HCT116 (cell line): ENCODE measurements at regions not wholly inside any gene's neighbourhood (a gene's known extent, or its start where the extent isn't known, plus 50 kb on each side); places are given as distances from the start of the nearest gene placed in this dataset.

Source experiments
- CTCF ChIP-seq, 3 experiments: fragments of 200-600 bp in 1 of 3; sonication (generic) in 1 of 3; IDR thresholded peaks in 2 of 3; conservative IDR thresholded peaks in 1 of 3; 2 replicates each; pipeline ENCODE4 v1.5.1; 2012 to 2017; ENCODE audit warnings: low read depth in 2 of 3, low read length in 2 of 3, antibody characterized with exemption in 1 of 3, borderline replicate concordance in 1 of 3, control low read depth in 1 of 3, mild to moderate bottlenecking in 1 of 3, mixed read lengths in 1 of 3, mixed run types in 1 of 3, moderate library complexity in 1 of 3; ENCODE audit not compliant: insufficient read depth in 1 of 3
- EZH2 ChIP-seq: fragments of 200-600 bp; sonication (generic); IDR thresholded peaks from 2 replicates; pipeline ENCODE4 v1.6.1; 2017; ENCODE audit warnings: antibody characterized with exemption, mixed run types
- FOSL1 ChIP-seq: IDR thresholded peaks from 2 replicates; pipeline ENCODE4 v1.6.1; 2012; ENCODE audit warnings: low read depth
- MAX ChIP-seq: IDR thresholded peaks from 2 replicates; pipeline ENCODE4 v1.6.1; 2012
- POLR2A ChIP-seq: IDR thresholded peaks from 2 replicates; pipeline ENCODE4 v1.7.0; 2011; ENCODE audit warnings: borderline replicate concordance; ENCODE audit not compliant: insufficient read depth, insufficient read length; ENCODE audit errors: extremely low read depth
- POLR2AphosphoS5 ChIP-seq: IDR thresholded peaks from 2 replicates; pipeline ENCODE4 v1.6.1; 2011; ENCODE audit warnings: mild to moderate bottlenecking, low read depth, low read length, moderate library complexity
- RAD21 ChIP-seq: IDR thresholded peaks from 2 replicates; pipeline ENCODE4 v1.6.1; 2012; ENCODE audit warnings: low read depth, mild to moderate bottlenecking
- SIN3A ChIP-seq: IDR thresholded peaks from 2 replicates; pipeline ENCODE4 v1.6.1; 2012; ENCODE audit warnings: low read depth
- SP1 ChIP-seq: IDR thresholded peaks from 2 replicates; pipeline ENCODE4 v1.6.1; 2012; ENCODE audit warnings: low read depth
- YY1 ChIP-seq: IDR thresholded peaks from 2 replicates; pipeline ENCODE4 v1.6.1; 2011; ENCODE audit warnings: low read length, low read depth, moderate library complexity, mild to moderate bottlenecking; ENCODE audit not compliant: insufficient replicate concordance; ENCODE audit errors: extremely low read depth
- TF ChIP-seq, protein P1 (sequence below): IDR thresholded peaks from 2 replicates; pipeline ENCODE4 v1.6.1; 2012
- TF ChIP-seq, protein P2 (sequence below): IDR thresholded peaks from 2 replicates; pipeline ENCODE4 v1.6.1; 2012; ENCODE audit warnings: low read depth

DNA sequence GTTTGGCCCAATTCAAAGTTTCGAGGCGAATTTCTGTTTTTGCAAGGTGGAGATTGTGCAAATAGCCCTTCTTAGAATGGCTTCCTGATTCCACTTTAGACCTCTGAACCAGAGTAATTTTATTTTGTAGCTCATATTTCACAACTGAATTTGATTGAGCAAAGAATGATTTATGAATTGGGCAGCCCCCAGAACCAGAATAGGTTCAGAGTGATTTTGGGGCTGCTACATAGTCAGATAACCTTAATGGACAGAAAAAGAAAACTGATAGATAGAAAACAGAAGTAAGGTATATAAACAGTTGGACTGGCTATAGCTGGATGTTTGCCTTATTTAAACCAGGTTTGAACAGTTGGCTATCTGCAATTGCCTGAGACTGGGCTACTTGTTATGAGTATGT, 156.6 kb downstream of the YIPF5 start:
- no peak for TF ChIP-seq SIN3A
- no peak for TF ChIP-seq CTCF (IDR thresholded peaks at IDR 0.05 in 2 of 3, conservative IDR thresholded peaks at IDR 0.05 in 1 of 3; ENCODE audit: borderline replicate concordance in 1 of 3, insufficient read depth in 1 of 3, low read depth in 2 of 3, low read length in 2 of 3)
- TF ChIP-seq RAD21 = no peak
- TF ChIP-seq POLR2AphosphoS5 = no peak
- TF ChIP-seq, protein P1, sequence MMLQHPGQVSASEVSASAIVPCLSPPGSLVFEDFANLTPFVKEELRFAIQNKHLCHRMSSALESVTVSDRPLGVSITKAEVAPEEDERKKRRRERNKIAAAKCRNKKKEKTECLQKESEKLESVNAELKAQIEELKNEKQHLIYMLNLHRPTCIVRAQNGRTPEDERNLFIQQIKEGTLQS = no peak
- TF ChIP-seq EZH2 = no peak
- TF ChIP-seq FOSL1 = no peak
- TF ChIP-seq SP1 = no peak
- TF ChIP-seq, protein P2, sequence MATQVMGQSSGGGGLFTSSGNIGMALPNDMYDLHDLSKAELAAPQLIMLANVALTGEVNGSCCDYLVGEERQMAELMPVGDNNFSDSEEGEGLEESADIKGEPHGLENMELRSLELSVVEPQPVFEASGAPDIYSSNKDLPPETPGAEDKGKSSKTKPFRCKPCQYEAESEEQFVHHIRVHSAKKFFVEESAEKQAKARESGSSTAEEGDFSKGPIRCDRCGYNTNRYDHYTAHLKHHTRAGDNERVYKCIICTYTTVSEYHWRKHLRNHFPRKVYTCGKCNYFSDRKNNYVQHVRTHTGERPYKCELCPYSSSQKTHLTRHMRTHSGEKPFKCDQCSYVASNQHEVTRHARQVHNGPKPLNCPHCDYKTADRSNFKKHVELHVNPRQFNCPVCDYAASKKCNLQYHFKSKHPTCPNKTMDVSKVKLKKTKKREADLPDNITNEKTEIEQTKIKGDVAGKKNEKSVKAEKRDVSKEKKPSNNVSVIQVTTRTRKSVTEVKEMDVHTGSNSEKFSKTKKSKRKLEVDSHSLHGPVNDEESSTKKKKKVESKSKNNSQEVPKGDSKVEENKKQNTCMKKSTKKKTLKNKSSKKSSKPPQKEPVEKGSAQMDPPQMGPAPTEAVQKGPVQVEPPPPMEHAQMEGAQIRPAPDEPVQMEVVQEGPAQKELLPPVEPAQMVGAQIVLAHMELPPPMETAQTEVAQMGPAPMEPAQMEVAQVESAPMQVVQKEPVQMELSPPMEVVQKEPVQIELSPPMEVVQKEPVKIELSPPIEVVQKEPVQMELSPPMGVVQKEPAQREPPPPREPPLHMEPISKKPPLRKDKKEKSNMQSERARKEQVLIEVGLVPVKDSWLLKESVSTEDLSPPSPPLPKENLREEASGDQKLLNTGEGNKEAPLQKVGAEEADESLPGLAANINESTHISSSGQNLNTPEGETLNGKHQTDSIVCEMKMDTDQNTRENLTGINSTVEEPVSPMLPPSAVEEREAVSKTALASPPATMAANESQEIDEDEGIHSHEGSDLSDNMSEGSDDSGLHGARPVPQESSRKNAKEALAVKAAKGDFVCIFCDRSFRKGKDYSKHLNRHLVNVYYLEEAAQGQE = no peak
- no peak for TF ChIP-seq MAX
- no peak for TF ChIP-seq POLR2A
- TF ChIP-seq YY1 = no peak
